Tibial nerve (tissue), 4 donors: ENCODE measurements at regions not wholly inside any gene's neighbourhood (a gene's known extent, or its start where the extent isn't known, plus 50 kb on each side); places are given as distances from the start of the nearest gene placed in this dataset.

ENCODE experiments used
- DNase-seq, 2 donors: peaks; one replicate each; pipeline ENCODE4 v3.0.0-alpha.2; 2019; ENCODE audit warnings: low spot score in 2 of 2
- H3K27ac ChIP-seq, 4 donors: fragments of 200-600 bp; sonication (generic) in 3 of 4; one replicate each; pipeline ENCODE4 v1.5.1; 2017 to 2019; ENCODE audit warnings: mild to moderate bottlenecking in 1 of 4
- H3K27me3 ChIP-seq, 2 donors: fragments of 200-600 bp; sonication (generic) in 1 of 2; one replicate each; pipeline versions ENCODE4 v1.5.1 to v1.6.0; 2017 to 2019
- H3K36me3 ChIP-seq, 3 donors: fragments of 200-600 bp; sonication (generic); one replicate each; pipeline ENCODE4 v1.5.1; 2018 to 2019
- H3K4me1 ChIP-seq, 4 donors: fragments of 200-600 bp; sonication (generic) in 3 of 4; one replicate each; pipeline ENCODE4 v1.5.1; 2017 to 2019
- H3K4me3 ChIP-seq, 4 donors: fragments of 200-600 bp; sonication (generic) in 3 of 4; one replicate each; pipeline ENCODE4 v1.5.1; 2017 to 2019; ENCODE audit warnings: mild to moderate bottlenecking in 1 of 4, moderate library complexity in 1 of 4
- H3K9me3 ChIP-seq, 4 donors: fragments of 200-600 bp; sonication (generic) in 3 of 4; one replicate each; pipeline ENCODE4 v1.5.1; 2017 to 2019
- EP300 ChIP-seq, 2 donors: sonication (generic); formaldehyde crosslinking; IDR thresholded peaks; one replicate each; pipeline ENCODE4 v1.6.1; 2017; ENCODE audit warnings: antibody characterized with exemption in 2 of 2, mild to moderate bottlenecking in 1 of 2
- POLR2A ChIP-seq, 2 donors: fragments of 450-650 bp; IDR thresholded peaks; one replicate each; pipeline ENCODE4 v1.6.1; 2017; ENCODE audit warnings: antibody characterized with exemption in 2 of 2, mild to moderate bottlenecking in 2 of 2, moderate library complexity in 2 of 2
- WGBS, 2 donors: methylation state at CpG; one replicate each; pipeline ENCODE4 v1.1.5; 2018; 5-methylcytosine and 5-hydroxymethylcytosine counted together
- TF ChIP-seq, protein P1 (sequence below), 5 experiments: fragments of 200-600 bp in 3 of 5; fragments of 450-650 bp in 2 of 5; sonication (generic) in 3 of 5; IDR thresholded peaks; one replicate each; pipeline ENCODE4 v1.5.1; 2016 to 2019; ENCODE audit warnings: antibody characterized with exemption in 5 of 5, mild to moderate bottlenecking in 3 of 5, moderate library complexity in 2 of 5

GRCh38 chr6:74114428-74114827 is 418.4 kb downstream of the CD109 start:
- DNase-seq: no peak
- H3K36me3 ChIP-seq: no peaks in the 10 kb centered on the region
- H3K27ac ChIP-seq: no peak overlapping the region
- H3K9me3 ChIP-seq: no peaks in the 10 kb centered on the region
- TF ChIP-seq EP300 (IDR thresholded peaks at IDR 0.05) (no peak), POLR2A (IDR thresholded peaks at IDR 0.05) (no peak)
- TF ChIP-seq, protein P1, sequence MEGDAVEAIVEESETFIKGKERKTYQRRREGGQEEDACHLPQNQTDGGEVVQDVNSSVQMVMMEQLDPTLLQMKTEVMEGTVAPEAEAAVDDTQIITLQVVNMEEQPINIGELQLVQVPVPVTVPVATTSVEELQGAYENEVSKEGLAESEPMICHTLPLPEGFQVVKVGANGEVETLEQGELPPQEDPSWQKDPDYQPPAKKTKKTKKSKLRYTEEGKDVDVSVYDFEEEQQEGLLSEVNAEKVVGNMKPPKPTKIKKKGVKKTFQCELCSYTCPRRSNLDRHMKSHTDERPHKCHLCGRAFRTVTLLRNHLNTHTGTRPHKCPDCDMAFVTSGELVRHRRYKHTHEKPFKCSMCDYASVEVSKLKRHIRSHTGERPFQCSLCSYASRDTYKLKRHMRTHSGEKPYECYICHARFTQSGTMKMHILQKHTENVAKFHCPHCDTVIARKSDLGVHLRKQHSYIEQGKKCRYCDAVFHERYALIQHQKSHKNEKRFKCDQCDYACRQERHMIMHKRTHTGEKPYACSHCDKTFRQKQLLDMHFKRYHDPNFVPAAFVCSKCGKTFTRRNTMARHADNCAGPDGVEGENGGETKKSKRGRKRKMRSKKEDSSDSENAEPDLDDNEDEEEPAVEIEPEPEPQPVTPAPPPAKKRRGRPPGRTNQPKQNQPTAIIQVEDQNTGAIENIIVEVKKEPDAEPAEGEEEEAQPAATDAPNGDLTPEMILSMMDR (IDR thresholded peaks at IDR 0.05): no peak
- no peaks in the 10 kb centered on the region for H3K27me3 ChIP-seq
- H3K4me3 ChIP-seq: no peak overlapping the region
- WGBS, 2 donors: 64 to 73% methylated on average over 2 of the region's 2 CpGs
- H3K4me1 ChIP-seq: no peaks in the 10 kb centered on the region

DNA sequence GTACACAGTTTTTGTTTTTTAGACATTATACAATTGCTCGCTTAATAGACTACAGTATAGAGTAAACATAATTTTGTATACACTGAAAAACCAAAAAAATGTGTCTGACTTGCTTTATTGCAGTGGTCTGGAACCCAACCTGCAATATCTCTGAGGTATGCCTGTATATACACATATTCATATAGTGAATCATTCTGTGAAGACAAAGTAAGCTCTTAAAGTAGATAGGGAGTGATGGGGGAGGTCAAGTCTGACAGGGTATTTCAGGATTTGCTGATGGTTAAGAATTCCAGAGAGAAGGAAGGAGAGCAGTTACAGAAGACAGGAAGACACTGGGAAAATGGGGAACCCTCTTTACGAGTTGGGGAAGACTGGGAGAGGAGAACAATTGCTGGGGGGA is 417.9 kb downstream of the CD109 start:
- Histone ChIP-seq H3K27me3 (no peaks in the 10 kb centered on the region), H3K4me3 (no peak overlapping the region), H3K4me1 (no peaks in the 10 kb centered on the region), H3K36me3 (no peaks in the 10 kb centered on the region), H3K27ac (no peak overlapping the region), H3K9me3 (no peaks in the 10 kb centered on the region)
- WGBS, 2 donors: 80 to 89% methylated on average over 2 of the region's 2 CpGs
- DNase-seq: no peak
- no peak for TF ChIP-seq EP300 (IDR thresholded peaks at IDR 0.05)
- TF ChIP-seq, protein P1 (IDR thresholded peaks at IDR 0.05): no peak
- no peak for TF ChIP-seq POLR2A (IDR thresholded peaks at IDR 0.05)

DNA sequence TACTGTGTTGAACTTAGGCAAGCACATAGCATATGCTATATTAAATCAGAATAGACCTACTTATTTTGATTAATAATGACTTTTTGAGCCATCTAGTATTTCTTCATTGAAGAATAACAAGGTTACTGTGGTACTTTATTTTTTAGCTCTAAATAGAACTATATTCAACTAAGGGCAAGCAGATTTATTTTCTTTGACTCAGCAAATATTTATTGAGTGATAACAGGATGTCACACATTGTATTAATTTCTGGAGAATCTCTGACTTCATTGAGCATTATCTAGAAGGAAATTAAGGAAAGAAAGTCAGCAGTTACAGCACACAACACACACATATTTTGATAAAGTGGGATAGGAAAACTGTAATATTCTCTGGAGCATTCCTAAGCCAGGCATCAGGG is 407.4 kb downstream of the CD109 start:
- no peak for TF ChIP-seq POLR2A (IDR thresholded peaks at IDR 0.05)
- TF ChIP-seq, protein P1 (IDR thresholded peaks at IDR 0.05): no peak
- TF ChIP-seq EP300 (IDR thresholded peaks at IDR 0.05): no peak
- Histone ChIP-seq H3K27me3 (no peaks in the 10 kb centered on the region), H3K27ac (no peak overlapping the region), H3K9me3 (no peaks in the 10 kb centered on the region), H3K4me1 (no peaks in the 10 kb centered on the region), H3K4me3 (no peak overlapping the region), H3K36me3 (no peaks in the 10 kb centered on the region)
- no peak for DNase-seq

DNA sequence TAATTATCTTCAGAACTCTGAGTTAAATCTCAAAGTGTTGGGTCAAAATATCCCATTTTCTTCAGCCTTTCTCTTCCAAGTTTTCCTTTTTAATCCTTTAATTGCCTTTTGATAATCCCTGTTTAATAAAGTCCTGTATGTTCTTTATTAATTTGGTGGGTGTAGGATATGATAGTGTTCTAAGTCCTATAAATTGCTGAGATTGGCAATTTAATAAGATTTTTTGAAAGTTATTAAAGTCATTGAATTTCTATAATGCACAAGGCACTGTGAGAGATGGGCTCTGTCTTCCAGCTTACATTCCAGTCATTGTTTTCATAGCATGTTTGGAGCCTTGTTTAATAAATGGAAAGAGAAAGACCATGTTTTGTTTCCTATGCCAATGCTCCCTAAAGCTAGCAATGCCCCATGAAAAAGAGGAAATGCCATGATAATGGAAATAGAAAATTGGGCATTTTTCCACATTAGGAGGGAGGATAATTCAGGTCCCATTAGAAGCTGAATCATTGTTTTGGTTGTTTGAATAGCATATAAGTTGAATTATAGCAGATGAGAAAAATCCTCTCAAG is 404.8 kb downstream of the CD109 start:
- H3K4me1 ChIP-seq: no peaks in the 10 kb centered on the region
- TF ChIP-seq EP300 (IDR thresholded peaks at IDR 0.05) (no peak), POLR2A (IDR thresholded peaks at IDR 0.05) (no peak)
- TF ChIP-seq, protein P1 (IDR thresholded peaks at IDR 0.05): no peak
- no peak overlapping the region for H3K27ac ChIP-seq
- no peaks in the 10 kb centered on the region for H3K27me3 ChIP-seq
- DNase-seq: no peak
- no peak overlapping the region for H3K4me3 ChIP-seq
- no peaks in the 10 kb centered on the region for H3K36me3 ChIP-seq
- no peaks in the 10 kb centered on the region for H3K9me3 ChIP-seq

- Histone ChIP-seq H3K27ac (no peak overlapping the region), H3K27me3 (no peaks in the 10 kb centered on the region), H3K4me3 (no peak overlapping the region), H3K9me3 (no peaks in the 10 kb centered on the region), H3K36me3 (no peaks in the 10 kb centered on the region), H3K4me1 (peaks cover 0 to 8% (median 0%) of the 10 kb centered on the region in 4 donors)
- no peak for TF ChIP-seq POLR2A (IDR thresholded peaks at IDR 0.05)
- DNase-seq: no peak
Observed at GRCh38 chr6:74096329-74096728, 400.3 kb downstream of the CD109 start.

DNA sequence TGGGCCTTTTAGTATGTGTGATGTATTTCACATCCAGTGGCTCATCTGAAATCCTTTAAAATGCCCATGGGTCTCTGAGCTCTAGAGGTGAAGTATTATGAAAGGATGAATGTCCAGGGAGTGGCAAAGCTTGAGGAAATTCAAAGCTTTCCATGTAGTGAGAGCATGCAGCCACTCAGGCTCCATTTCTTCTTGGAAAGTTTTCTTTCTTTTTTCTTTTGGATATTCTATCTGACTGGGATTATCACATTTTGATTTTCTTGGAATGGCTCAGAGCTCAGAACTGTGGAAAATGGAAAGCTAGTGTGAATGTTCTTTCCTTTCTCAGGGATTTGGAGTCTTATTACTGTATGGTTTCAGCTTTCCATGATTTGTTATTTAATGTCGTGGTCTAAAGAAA is 397.4 kb downstream of the CD109 start:
- Histone ChIP-seq H3K4me1 (peaks cover 0 to 10% (median 0%) of the 10 kb centered on the region in 4 donors), H3K27ac (no peak overlapping the region), H3K4me3 (no peak overlapping the region), H3K36me3 (no peaks in the 10 kb centered on the region), H3K9me3 (no peaks in the 10 kb centered on the region), H3K27me3 (no peaks in the 10 kb centered on the region)
- no peak for TF ChIP-seq POLR2A (IDR thresholded peaks at IDR 0.05)
- TF ChIP-seq EP300 (IDR thresholded peaks at IDR 0.05): no peak
- TF ChIP-seq, protein P1 (IDR thresholded peaks at IDR 0.05): no peak
- 51 to 72% methylated on average over 1 of the region's 1 CpG for WGBS, 2 donors
- no peak for DNase-seq
